ENCODE measurements at regions not wholly inside any gene's neighbourhood (a gene's known extent, or its start where the extent isn't known, plus 50 kb on each side); places are given as distances from the start of the nearest gene placed in this dataset.

GRCh38 chr21:27017246-27017645, 50.4 kb upstream of the ADAMTS5 start:
- DNase-seq (ENCODE audit: low spot score): no peak

Measured in COLO829 (cell line).